ENCODE measurements at regions not wholly inside any gene's neighbourhood (a gene's known extent, or its start where the extent isn't known, plus 50 kb on each side); places are given as distances from the start of the nearest gene placed in this dataset.

DNA sequence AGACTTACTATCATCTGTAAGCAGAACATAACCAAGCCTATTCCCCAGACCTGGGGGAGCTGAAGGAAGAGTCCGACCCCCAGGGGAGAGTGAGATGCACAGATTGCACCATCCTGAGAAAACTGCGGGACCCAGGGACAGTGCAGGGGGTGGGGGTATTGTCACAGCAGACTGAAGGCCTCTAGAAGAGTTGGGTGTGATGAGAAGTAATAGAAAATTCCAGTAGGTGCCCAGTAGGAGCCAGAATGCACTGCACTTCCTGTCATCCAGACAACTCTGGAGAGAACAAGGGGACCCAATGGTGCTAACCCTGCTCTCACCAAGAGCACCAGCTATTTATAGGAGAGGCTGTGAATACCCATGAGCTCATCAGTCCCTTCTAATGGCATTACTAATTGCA, 190.1 kb downstream of the BCL11B start:
- Histone ChIP-seq H3K4me3 (ENCODE audit: insufficient read depth, low read depth, low read length) (no peak overlapping the region), H3K4me1 (ENCODE audit: insufficient read depth, low read length) (no peaks in the 10 kb centered on the region), H4K20me1 (ENCODE audit: insufficient read depth, low read length) (no peaks in the 10 kb centered on the region), H3K9me3 (ENCODE audit: insufficient read depth, low read depth, low read length) (no peaks in the 10 kb centered on the region), H2AFZ (ENCODE audit: low read depth, low read length) (no peak overlapping the region), H3K27ac (ENCODE audit: low read depth, low read length) (no peak overlapping the region), H3K9ac (ENCODE audit: low read length) (no peak overlapping the region), H3K36me3 (ENCODE audit: insufficient read depth, low read length) (no peaks in the 10 kb centered on the region), H3K4me2 (ENCODE audit: low read length) (no peak overlapping the region), H3K27me3 (ENCODE audit: insufficient read depth, low read length) (no peaks in the 10 kb centered on the region), H3K79me2 (ENCODE audit: insufficient read depth, low read length) (no peaks in the 10 kb centered on the region)
- TF ChIP-seq EZH2 (IDR thresholded peaks at IDR 0.05; ENCODE audit: insufficient read depth, low read length) = no peak
- H3K9me3 Mint-ChIP-seq (ENCODE audit: unreplicated experiment) = peaks cover 12% of the 10 kb centered on the region
- H3K27ac Mint-ChIP-seq (ENCODE audit: unreplicated experiment) = no peak overlapping the region
- H3K4me1 Mint-ChIP-seq (ENCODE audit: low read depth, unreplicated experiment) = peaks cover 8% of the 10 kb centered on the region
- DNase-seq (ENCODE audit: low read depth) = no peak
- no peak for FAIRE-seq
- no peak overlapping the region for H3K4me3 Mint-ChIP-seq (ENCODE audit: unreplicated experiment)
- peaks cover 17% of the 10 kb centered on the region for H3K27me3 Mint-ChIP-seq (ENCODE audit: low read depth, unreplicated experiment)
- peaks cover 2% of the 10 kb centered on the region for H3K36me3 Mint-ChIP-seq (ENCODE audit: low read depth, unreplicated experiment)

DNA sequence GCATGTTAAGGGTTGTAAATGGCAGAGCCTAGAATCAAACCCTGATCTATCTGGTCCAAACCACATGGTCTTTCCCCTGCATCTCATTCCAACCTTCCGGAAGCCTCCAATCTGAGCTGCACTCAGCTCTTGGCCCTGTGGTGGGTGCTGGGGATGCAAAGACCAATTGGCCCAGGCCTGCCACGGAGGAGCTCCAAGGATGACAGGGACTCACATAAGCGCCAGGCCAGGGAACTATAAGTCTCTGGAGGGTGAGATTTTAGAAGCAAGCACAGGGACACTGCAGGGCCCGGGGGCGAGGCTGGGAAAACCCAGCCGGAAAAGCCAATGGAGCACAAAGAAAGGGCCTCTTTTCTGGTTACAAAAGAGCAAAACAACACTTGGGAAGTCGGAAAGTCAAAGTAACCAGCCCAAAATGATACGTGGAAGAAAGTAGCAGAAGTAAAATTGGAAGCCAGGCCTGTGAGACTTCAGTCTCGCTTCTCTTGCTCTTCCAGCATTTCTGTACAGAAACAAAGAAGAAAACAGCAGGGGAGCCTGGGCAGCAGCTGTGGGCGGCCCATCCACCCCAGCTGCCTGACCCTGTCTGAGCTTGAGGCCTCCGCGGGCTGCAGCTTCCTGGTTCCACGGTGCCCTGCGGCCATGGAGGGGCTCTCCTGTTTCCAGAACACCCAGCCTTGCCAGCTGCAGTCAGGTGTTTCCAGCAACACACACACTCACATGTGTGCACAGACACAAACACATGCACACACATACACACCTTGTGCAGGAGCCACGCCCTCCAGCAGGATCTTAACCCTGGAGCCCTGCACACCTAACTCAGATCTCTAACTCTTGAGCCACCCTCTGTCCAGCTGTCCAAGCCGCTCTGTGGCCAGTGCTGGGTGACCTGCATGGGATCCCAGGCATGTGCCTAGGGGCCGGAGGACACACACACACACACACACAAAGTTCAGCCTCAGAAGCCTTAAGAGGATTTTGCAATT, 178.2 kb downstream of the BCL11B start:
- Histone ChIP-seq H3K9me3 (ENCODE audit: insufficient read depth, low read depth, low read length) (no peaks in the 10 kb centered on the region), H3K27ac (ENCODE audit: low read depth, low read length) (no peak overlapping the region), H3K4me1 (ENCODE audit: insufficient read depth, low read length) (no peaks in the 10 kb centered on the region), H3K9ac (ENCODE audit: low read length) (no peak overlapping the region), H4K20me1 (ENCODE audit: insufficient read depth, low read length) (no peaks in the 10 kb centered on the region), H2AFZ (ENCODE audit: low read depth, low read length) (no peak overlapping the region), H3K36me3 (ENCODE audit: insufficient read depth, low read length) (no peaks in the 10 kb centered on the region), H3K27me3 (ENCODE audit: insufficient read depth, low read length) (no peaks in the 10 kb centered on the region), H3K4me3 (ENCODE audit: insufficient read depth, low read depth, low read length) (no peak overlapping the region), H3K4me2 (ENCODE audit: low read length) (no peak overlapping the region), H3K79me2 (ENCODE audit: insufficient read depth, low read length) (no peaks in the 10 kb centered on the region)
- FAIRE-seq (no peak), DNase-seq (ENCODE audit: low read depth) (no peak)
- Mint-ChIP-seq H3K4me1 (ENCODE audit: low read depth, unreplicated experiment) (no peaks in the 10 kb centered on the region), H3K9me3 (ENCODE audit: unreplicated experiment) (peaks cover 2% of the 10 kb centered on the region), H3K27ac (ENCODE audit: unreplicated experiment) (no peak overlapping the region), H3K36me3 (ENCODE audit: low read depth, unreplicated experiment) (peaks cover 1% of the 10 kb centered on the region), H3K27me3 (ENCODE audit: low read depth, unreplicated experiment) (peaks cover 10% of the 10 kb centered on the region), H3K4me3 (ENCODE audit: unreplicated experiment) (no peak overlapping the region)
- TF ChIP-seq, protein P1, sequence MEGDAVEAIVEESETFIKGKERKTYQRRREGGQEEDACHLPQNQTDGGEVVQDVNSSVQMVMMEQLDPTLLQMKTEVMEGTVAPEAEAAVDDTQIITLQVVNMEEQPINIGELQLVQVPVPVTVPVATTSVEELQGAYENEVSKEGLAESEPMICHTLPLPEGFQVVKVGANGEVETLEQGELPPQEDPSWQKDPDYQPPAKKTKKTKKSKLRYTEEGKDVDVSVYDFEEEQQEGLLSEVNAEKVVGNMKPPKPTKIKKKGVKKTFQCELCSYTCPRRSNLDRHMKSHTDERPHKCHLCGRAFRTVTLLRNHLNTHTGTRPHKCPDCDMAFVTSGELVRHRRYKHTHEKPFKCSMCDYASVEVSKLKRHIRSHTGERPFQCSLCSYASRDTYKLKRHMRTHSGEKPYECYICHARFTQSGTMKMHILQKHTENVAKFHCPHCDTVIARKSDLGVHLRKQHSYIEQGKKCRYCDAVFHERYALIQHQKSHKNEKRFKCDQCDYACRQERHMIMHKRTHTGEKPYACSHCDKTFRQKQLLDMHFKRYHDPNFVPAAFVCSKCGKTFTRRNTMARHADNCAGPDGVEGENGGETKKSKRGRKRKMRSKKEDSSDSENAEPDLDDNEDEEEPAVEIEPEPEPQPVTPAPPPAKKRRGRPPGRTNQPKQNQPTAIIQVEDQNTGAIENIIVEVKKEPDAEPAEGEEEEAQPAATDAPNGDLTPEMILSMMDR (IDR thresholded peaks at IDR 0.05; ENCODE audit: insufficient read depth, low read depth, low read length) = no peak

DNA sequence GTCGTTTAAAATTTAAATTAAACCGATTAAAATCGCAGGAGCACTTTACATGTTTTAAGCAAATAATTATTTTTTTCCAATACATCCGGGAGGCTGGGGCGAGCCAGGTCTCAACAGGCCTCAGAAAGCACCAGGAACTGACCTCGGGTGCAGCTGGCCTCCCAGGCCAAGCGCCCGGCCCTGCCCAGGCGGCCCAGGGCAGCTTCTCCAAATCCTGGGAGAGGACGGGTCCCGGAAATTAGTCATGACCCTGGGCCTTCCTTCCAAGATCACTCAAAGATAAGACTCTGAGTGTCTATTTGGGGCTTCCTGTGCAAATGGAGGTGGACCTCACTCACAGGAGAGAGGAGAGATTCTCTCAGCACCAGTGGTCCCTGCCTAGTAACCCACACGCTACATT, 177.1 kb downstream of the BCL11B start:
- no peak overlapping the region for H3K4me2 ChIP-seq (ENCODE audit: low read length)
- H3K27ac Mint-ChIP-seq (ENCODE audit: unreplicated experiment) = no peak overlapping the region
- no peak overlapping the region for H3K9ac ChIP-seq (ENCODE audit: low read length)
- H3K4me3 ChIP-seq (ENCODE audit: insufficient read depth, low read depth, low read length) = no peak overlapping the region
- H3K9me3 ChIP-seq (ENCODE audit: insufficient read depth, low read depth, low read length) = no peaks in the 10 kb centered on the region
- DNase-seq (ENCODE audit: low read depth) (no peak), FAIRE-seq (no peak)
- H3K27ac ChIP-seq (ENCODE audit: low read depth, low read length) = no peak overlapping the region
- TF ChIP-seq, protein P1 (IDR thresholded peaks at IDR 0.05; ENCODE audit: insufficient read depth, low read depth, low read length) = no peak
- no peak for TF ChIP-seq EZH2 (IDR thresholded peaks at IDR 0.05; ENCODE audit: insufficient read depth, low read length)
- H3K9me3 Mint-ChIP-seq (ENCODE audit: unreplicated experiment) = peaks cover 2% of the 10 kb centered on the region
- H3K36me3 Mint-ChIP-seq (ENCODE audit: low read depth, unreplicated experiment) = peaks cover 1% of the 10 kb centered on the region
- H3K4me1 Mint-ChIP-seq (ENCODE audit: low read depth, unreplicated experiment) = no peaks in the 10 kb centered on the region
- H4K20me1 ChIP-seq (ENCODE audit: insufficient read depth, low read length) = no peaks in the 10 kb centered on the region
- H3K27me3 ChIP-seq (ENCODE audit: insufficient read depth, low read length) = no peaks in the 10 kb centered on the region
- no peaks in the 10 kb centered on the region for H3K79me2 ChIP-seq (ENCODE audit: insufficient read depth, low read length)
- H3K4me1 ChIP-seq (ENCODE audit: insufficient read depth, low read length) = no peaks in the 10 kb centered on the region
- no peak overlapping the region for H3K4me3 Mint-ChIP-seq (ENCODE audit: unreplicated experiment)
- H3K27me3 Mint-ChIP-seq (ENCODE audit: low read depth, unreplicated experiment) = peaks cover 14% of the 10 kb centered on the region
- H3K36me3 ChIP-seq (ENCODE audit: insufficient read depth, low read length) = no peaks in the 10 kb centered on the region
- H2AFZ ChIP-seq (ENCODE audit: low read depth, low read length) = no peak overlapping the region

Data from astrocyte (in vitro differentiated cells and primary cell).